Astrocyte (in vitro differentiated cells and primary cell): ENCODE measurements at regions not wholly inside any gene's neighbourhood (a gene's known extent, or its start where the extent isn't known, plus 50 kb on each side); places are given as distances from the start of the nearest gene placed in this dataset.

ENCODE experiments used
- EZH2 ChIP-seq: IDR thresholded peaks from 2 replicates; pipeline ENCODE4 v1.6.1; 2012; ENCODE audit warnings: mild to moderate bottlenecking, low read length, inconsistent platforms; ENCODE audit not compliant: insufficient read depth
- TF ChIP-seq, protein P1 (sequence below): IDR thresholded peaks from 2 replicates; pipeline ENCODE4 v1.5.1; 2011; ENCODE audit warnings: low read depth, mild to moderate bottlenecking, inconsistent platforms, low read length, moderate library complexity; ENCODE audit not compliant: insufficient read depth

DNA sequence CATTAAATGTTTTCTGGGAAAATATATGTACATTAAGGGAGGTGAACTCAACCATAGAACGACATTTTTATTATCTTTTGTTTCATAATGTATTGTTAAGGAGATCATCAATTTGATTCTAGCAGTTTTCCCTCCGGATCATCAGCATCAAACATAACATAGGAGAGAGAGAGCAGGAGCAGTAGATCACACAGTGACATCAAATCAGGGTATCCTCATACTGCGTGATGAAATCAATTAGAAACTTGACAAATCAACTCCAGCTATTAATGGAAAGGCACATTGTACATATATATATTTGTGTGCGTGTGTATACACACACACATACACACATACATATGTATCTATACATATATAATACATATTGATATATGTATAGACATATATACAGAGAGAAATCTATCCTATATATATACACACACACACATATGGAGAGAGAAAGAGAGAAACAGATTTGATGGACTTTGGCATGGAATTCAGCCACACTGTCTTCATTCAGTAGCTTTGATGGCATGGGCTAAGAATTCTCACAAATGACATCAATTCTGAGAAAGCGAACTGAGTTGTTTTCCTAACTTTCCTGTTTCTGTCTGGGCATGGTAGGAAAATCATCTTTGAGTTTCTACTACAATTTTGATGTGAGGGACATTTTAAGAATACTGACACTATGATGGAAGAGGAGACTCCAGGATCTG lies 1302.8 kb upstream of the SEL1L start:
- TF ChIP-seq EZH2, result no peak
- TF ChIP-seq, protein P1, sequence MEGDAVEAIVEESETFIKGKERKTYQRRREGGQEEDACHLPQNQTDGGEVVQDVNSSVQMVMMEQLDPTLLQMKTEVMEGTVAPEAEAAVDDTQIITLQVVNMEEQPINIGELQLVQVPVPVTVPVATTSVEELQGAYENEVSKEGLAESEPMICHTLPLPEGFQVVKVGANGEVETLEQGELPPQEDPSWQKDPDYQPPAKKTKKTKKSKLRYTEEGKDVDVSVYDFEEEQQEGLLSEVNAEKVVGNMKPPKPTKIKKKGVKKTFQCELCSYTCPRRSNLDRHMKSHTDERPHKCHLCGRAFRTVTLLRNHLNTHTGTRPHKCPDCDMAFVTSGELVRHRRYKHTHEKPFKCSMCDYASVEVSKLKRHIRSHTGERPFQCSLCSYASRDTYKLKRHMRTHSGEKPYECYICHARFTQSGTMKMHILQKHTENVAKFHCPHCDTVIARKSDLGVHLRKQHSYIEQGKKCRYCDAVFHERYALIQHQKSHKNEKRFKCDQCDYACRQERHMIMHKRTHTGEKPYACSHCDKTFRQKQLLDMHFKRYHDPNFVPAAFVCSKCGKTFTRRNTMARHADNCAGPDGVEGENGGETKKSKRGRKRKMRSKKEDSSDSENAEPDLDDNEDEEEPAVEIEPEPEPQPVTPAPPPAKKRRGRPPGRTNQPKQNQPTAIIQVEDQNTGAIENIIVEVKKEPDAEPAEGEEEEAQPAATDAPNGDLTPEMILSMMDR, result no peak
